IMR-90 (cell line): ENCODE measurements at regions not wholly inside any gene's neighbourhood (a gene's known extent, or its start where the extent isn't known, plus 50 kb on each side); places are given as distances from the start of the nearest gene placed in this dataset.

ENCODE experiments used
- ATAC-seq: fragments of 200-7000 bp; cut with Tn5 transposase; 2 replicates; pipeline ENCODE4 v1.9.1; 2020; ENCODE audit warnings: low read depth, mild to moderate bottlenecking, moderate library complexity
- BruUV-seq: library from RNA; stranded (reverse); fragments of 400-500 nt; replicated peaks from 2 replicates; lab custom pipeline; 2021; lab: Mats Ljungman, UMichigan
- CTCF ChIA-PET: fragments of 300-600 bp; formaldehyde crosslinking; extraction: SDS; loops from one replicate; lab custom pipeline; 2021; ENCODE audit warnings: antibody characterized with exemption; lab: Yijun Ruan, JAX
- POLR2A ChIA-PET: fragments of 300-600 bp; sonication (Branson Sonifier 250); formaldehyde crosslinking; loops from one replicate; lab custom pipeline; 2022; ENCODE audit warnings: antibody characterized with exemption; ENCODE audit not compliant: unreplicated experiment; lab: Charles Lee
- DNase-seq: peaks from one replicate; pipeline ENCODE4 v3.0.0; 2013
- H2AFZ ChIP-seq: replicated peaks from 2 replicates; pipeline ENCODE3; 2013; ENCODE audit warnings: low read length, mild to moderate bottlenecking; ENCODE audit not compliant: poor library complexity
- H2AK5ac ChIP-seq: 2 replicates; pipeline ENCODE4 v1.6.1; 2013; ENCODE audit warnings: low read depth, low read length, inconsistent platforms
- H2AK9ac ChIP-seq: replicated peaks from 2 replicates; pipeline ENCODE3; 2013; ENCODE audit warnings: mild to moderate bottlenecking, low read depth, low read length, moderate library complexity; ENCODE audit not compliant: poor library complexity
- H2BK120ac ChIP-seq: 2 replicates; pipeline ENCODE4 v1.6.1; 2013; ENCODE audit warnings: low read depth, low read length, inconsistent platforms
- H2BK15ac ChIP-seq: 3 replicates; pipeline ENCODE4 v1.6.1; 2013; ENCODE audit warnings: low read depth, low read length, inconsistent platforms
- H2BK20ac ChIP-seq: 2 replicates; pipeline ENCODE4 v1.6.1; 2013; ENCODE audit warnings: low read depth, mild to moderate bottlenecking, inconsistent platforms, low read length, moderate library complexity
- H2BK5ac ChIP-seq: 2 replicates; pipeline ENCODE4 v1.6.1; 2013; ENCODE audit warnings: mild to moderate bottlenecking, low read depth, low read length, inconsistent platforms; ENCODE audit not compliant: poor library complexity, severe bottlenecking
- H3K14ac ChIP-seq: replicated peaks from 2 replicates; pipeline ENCODE4 v1.6.1; 2013; ENCODE audit warnings: low read depth, low read length, inconsistent platforms
- H3K18ac ChIP-seq: 2 replicates; pipeline ENCODE4 v1.6.1; 2013; ENCODE audit warnings: low read depth, low read length, control low read depth
- H3K23ac ChIP-seq: 2 replicates; pipeline ENCODE4 v1.6.1; 2013; ENCODE audit warnings: low read depth, low read length, inconsistent platforms
- H3K27ac ChIP-seq: 2 replicates; pipeline ENCODE4 v1.5.1; 2013; ENCODE audit warnings: mild to moderate bottlenecking, control low read depth, low read length; ENCODE audit not compliant: insufficient read depth
- H3K27me3 ChIP-seq: 2 replicates; pipeline ENCODE4 v1.6.1; 2013; ENCODE audit warnings: low read length; ENCODE audit not compliant: control insufficient read depth, insufficient read depth
- H3K36me3 ChIP-seq: 2 replicates; pipeline ENCODE4 v1.6.1; 2013; ENCODE audit warnings: low read length, mixed read lengths; ENCODE audit not compliant: control insufficient read depth, insufficient read depth
- H3K4ac ChIP-seq: 2 replicates; pipeline ENCODE4 v1.6.1; 2013; ENCODE audit warnings: low read depth, low read length, inconsistent platforms
- H3K4me1 ChIP-seq: 2 replicates; pipeline ENCODE4 v1.6.1; 2013; ENCODE audit warnings: low read length, mixed read lengths; ENCODE audit not compliant: control insufficient read depth, insufficient read depth
- H3K4me2 ChIP-seq: 2 replicates; pipeline ENCODE4 v1.6.1; 2013; ENCODE audit warnings: low read depth, mild to moderate bottlenecking, control low read depth, low read length, moderate library complexity
- H3K4me3 ChIP-seq: 2 replicates; pipeline ENCODE4 v1.5.1; 2013; ENCODE audit warnings: low read depth, mild to moderate bottlenecking, control low read depth, low read length, moderate library complexity; ENCODE audit not compliant: insufficient read depth
- H3K56ac ChIP-seq: 2 replicates; pipeline ENCODE4 v1.6.1; 2013; ENCODE audit warnings: low read length, inconsistent platforms; ENCODE audit not compliant: insufficient read depth; ENCODE audit errors: extremely low read depth
- H3K79me1 ChIP-seq, 2 experiments: 2 replicates each; pipeline ENCODE4 v1.6.1; 2013; ENCODE audit warnings: low read length in 2 of 2, inconsistent platforms in 1 of 2, low read depth in 1 of 2
- H3K9ac ChIP-seq: 2 replicates; pipeline ENCODE4 v1.6.1; 2013; ENCODE audit warnings: low read depth, low read length, control low read depth
- H3K9me1 ChIP-seq: 2 replicates; pipeline ENCODE4 v1.6.1; 2013; ENCODE audit warnings: low read length, inconsistent platforms; ENCODE audit not compliant: insufficient read depth
- H3K9me3 ChIP-seq: 2 replicates; pipeline ENCODE4 v1.6.1; 2013; ENCODE audit warnings: low read length; ENCODE audit not compliant: control insufficient read depth, insufficient read depth
- H4K20me1 ChIP-seq: 2 replicates; pipeline ENCODE4 v1.6.1; 2013; ENCODE audit warnings: low read length, inconsistent platforms; ENCODE audit not compliant: insufficient read depth
- H4K5ac ChIP-seq: 2 replicates; pipeline ENCODE4 v1.6.1; 2013; ENCODE audit warnings: mild to moderate bottlenecking, low read depth, low read length, control low read depth
- H4K8ac ChIP-seq, 2 experiments: 2 replicates each; pipeline ENCODE4 v1.6.1; 2013; ENCODE audit warnings: low read depth in 2 of 2, low read length in 2 of 2, control low read depth in 1 of 2, inconsistent platforms in 1 of 2
- H4K91ac ChIP-seq: 2 replicates; pipeline ENCODE4 v1.6.1; 2013; ENCODE audit warnings: low read depth, low read length, inconsistent platforms; ENCODE audit not compliant: insufficient read depth
- CHD1 ChIP-seq: IDR thresholded peaks from 2 replicates; pipeline ENCODE4 v1.6.1; 2012; ENCODE audit warnings: low read depth, low read length, improper control_type of control experiment
- MAFK ChIP-seq: IDR thresholded peaks from 2 replicates; pipeline ENCODE4 v1.6.1; 2012; ENCODE audit warnings: low read depth, low read length, improper control_type of control experiment
- WGBS, 2 experiments: methylation state at CpG; one replicate each; pipeline versions ENCODE4 v1.1.5 to v1.1.7; 2013; ENCODE audit warnings: missing lambda C conversion rate in 2 of 2; ENCODE audit not compliant: insufficient read length in 1 of 2; ENCODE audit errors: extremely low coverage in 2 of 2; 5-methylcytosine and 5-hydroxymethylcytosine counted together
- dilution Hi-C: fragments of 300-500 bp; cut with HindIII; formaldehyde crosslinking; loops from one replicate; pipeline ENCODE4 v1.14.3; 2018; ENCODE audit warnings: low sequenced_read_pairs; ENCODE audit not compliant: unreplicated experiment
- in situ Hi-C: fragments of 300-500 bp; cut with MboI; formaldehyde crosslinking; loops from 3 replicates; pipeline ENCODE4 v1.14.3; 2019; ENCODE audit warnings: low sequenced_read_pairs, inconsistent platforms, mixed read lengths
- intact Hi-C: fragments of 100-400 bp; cut with micrococcal nuclease; formaldehyde crosslinking; loops from 2 replicates; pipeline ENCODE4 v1.10.0; 2022

DNA sequence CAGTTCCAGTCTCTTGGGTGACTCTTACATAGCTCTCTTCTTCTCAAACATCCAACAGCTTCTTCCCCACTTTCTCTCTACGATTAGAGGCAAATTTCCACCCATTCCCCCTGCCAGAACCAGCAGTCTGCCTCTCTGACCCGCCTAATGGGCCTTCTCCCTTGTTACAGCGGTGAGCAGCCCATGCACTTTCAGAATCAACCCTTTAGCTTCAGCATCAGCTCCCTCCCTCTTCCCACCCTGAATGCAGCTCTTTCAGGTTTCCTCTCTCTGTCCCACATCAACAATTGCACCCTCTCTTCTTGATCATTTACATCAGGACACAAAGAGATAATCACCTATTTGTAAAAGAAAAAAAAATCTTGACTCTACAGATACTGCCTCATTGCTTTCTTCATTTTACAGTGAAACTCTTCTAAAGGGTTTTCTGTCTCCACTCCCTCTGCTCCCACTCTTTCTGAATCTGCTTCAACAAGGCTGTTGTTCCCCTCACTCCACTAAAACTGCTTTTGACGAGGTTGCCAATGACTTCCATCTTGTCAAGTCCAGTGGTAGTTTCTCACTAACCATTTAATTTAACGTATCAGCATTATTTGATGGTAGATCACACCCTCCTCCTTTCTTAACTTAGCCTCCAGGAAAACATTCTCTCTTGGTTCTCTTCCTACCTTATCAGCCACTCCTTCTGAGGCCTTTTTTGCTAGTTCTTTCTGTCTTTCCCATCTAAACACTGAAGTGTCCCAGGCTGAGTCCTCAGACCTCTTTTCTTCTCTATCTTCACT lies 106.6 kb downstream of the NPY start:
- H3K14ac ChIP-seq = no peak overlapping the region
- ATAC-seq (no peak), DNase-seq (no peak)
- no peaks in the 10 kb centered on the region for H3K4me1 ChIP-seq
- in situ Hi-C loops = no loop called here
- no peak overlapping the region for H2BK120ac ChIP-seq
- no peak overlapping the region for H4K91ac ChIP-seq
- H2BK15ac ChIP-seq = no peak overlapping the region
- POLR2A ChIA-PET = no interaction called here
- intact Hi-C loops = no loop called here
- no peaks in the 10 kb centered on the region for H4K20me1 ChIP-seq
- H3K9ac ChIP-seq = no peak overlapping the region
- H3K23ac ChIP-seq = no peak overlapping the region
- H2BK20ac ChIP-seq = no peak overlapping the region
- H3K4me2 ChIP-seq = no peak overlapping the region
- 10% methylated on average over 2 of the region's 5 CpGs; no CpG with 5 or more reads in 1 of the 2 experiments for WGBS, 2 experiments
- H3K9me1 ChIP-seq = no peaks in the 10 kb centered on the region
- H4K8ac ChIP-seq = no peak overlapping the region
- H3K18ac ChIP-seq = no peak overlapping the region
- H4K5ac ChIP-seq = no peak overlapping the region
- H3K9me3 ChIP-seq = no peaks in the 10 kb centered on the region
- no peak overlapping the region for H2AK9ac ChIP-seq
- BruUV-seq = no TSS peak
- H2AFZ ChIP-seq = no peak overlapping the region
- H3K36me3 ChIP-seq = no peaks in the 10 kb centered on the region
- H3K79me1 ChIP-seq = no peaks in the 10 kb centered on the region
- 0 out of 2 replicates have a peak, but pooled peaks cover 1% of the 10 kb centered on the region for H3K27me3 ChIP-seq
- dilution Hi-C loops = no loop called here
- H3K27ac ChIP-seq = no peak overlapping the region
- CTCF ChIA-PET = no interaction called here
- H3K4ac ChIP-seq = no peak overlapping the region
- no peak overlapping the region for H2AK5ac ChIP-seq
- peak; percentile 29; the same call in 1 of the 2 replicates for TF ChIP-seq MAFK
- no peak for TF ChIP-seq CHD1
- H3K4me3 ChIP-seq = no peak overlapping the region
- H3K56ac ChIP-seq = no peak overlapping the region
- H2BK5ac ChIP-seq = no peak overlapping the region
